IMR-90 (cell line): ENCODE measurements at regions not wholly inside any gene's neighbourhood (a gene's known extent, or its start where the extent isn't known, plus 50 kb on each side); places are given as distances from the start of the nearest gene placed in this dataset.

Experiments
- ATAC-seq: fragments of 200-7000 bp; cut with Tn5 transposase; 2 replicates; pipeline ENCODE4 v1.9.1; 2020; ENCODE audit warnings: low read depth, mild to moderate bottlenecking, moderate library complexity
- BruUV-seq: library from RNA; stranded (reverse); fragments of 400-500 nt; replicated peaks from 2 replicates; lab custom pipeline; 2021; lab: Mats Ljungman, UMichigan
- CTCF ChIA-PET: fragments of 300-600 bp; formaldehyde crosslinking; extraction: SDS; loops from one replicate; lab custom pipeline; 2021; ENCODE audit warnings: antibody characterized with exemption; lab: Yijun Ruan, JAX
- POLR2A ChIA-PET: fragments of 300-600 bp; sonication (Branson Sonifier 250); formaldehyde crosslinking; loops from one replicate; lab custom pipeline; 2022; ENCODE audit warnings: antibody characterized with exemption; ENCODE audit not compliant: unreplicated experiment; lab: Charles Lee
- DNase-seq: peaks from one replicate; pipeline ENCODE4 v3.0.0; 2013
- H2AFZ ChIP-seq: replicated peaks from 2 replicates; pipeline ENCODE3; 2013; ENCODE audit warnings: low read length, mild to moderate bottlenecking; ENCODE audit not compliant: poor library complexity
- H2AK5ac ChIP-seq: 2 replicates; pipeline ENCODE4 v1.6.1; 2013; ENCODE audit warnings: low read depth, low read length, inconsistent platforms
- H2AK9ac ChIP-seq: replicated peaks from 2 replicates; pipeline ENCODE3; 2013; ENCODE audit warnings: mild to moderate bottlenecking, low read depth, low read length, moderate library complexity; ENCODE audit not compliant: poor library complexity
- H2BK120ac ChIP-seq: 2 replicates; pipeline ENCODE4 v1.6.1; 2013; ENCODE audit warnings: low read depth, low read length, inconsistent platforms
- H2BK15ac ChIP-seq: 3 replicates; pipeline ENCODE4 v1.6.1; 2013; ENCODE audit warnings: low read depth, low read length, inconsistent platforms
- H2BK20ac ChIP-seq: 2 replicates; pipeline ENCODE4 v1.6.1; 2013; ENCODE audit warnings: low read depth, mild to moderate bottlenecking, inconsistent platforms, low read length, moderate library complexity
- H2BK5ac ChIP-seq: 2 replicates; pipeline ENCODE4 v1.6.1; 2013; ENCODE audit warnings: mild to moderate bottlenecking, low read depth, low read length, inconsistent platforms; ENCODE audit not compliant: poor library complexity, severe bottlenecking
- H3K14ac ChIP-seq: replicated peaks from 2 replicates; pipeline ENCODE4 v1.6.1; 2013; ENCODE audit warnings: low read depth, low read length, inconsistent platforms
- H3K18ac ChIP-seq: 2 replicates; pipeline ENCODE4 v1.6.1; 2013; ENCODE audit warnings: low read depth, low read length, control low read depth
- H3K23ac ChIP-seq: 2 replicates; pipeline ENCODE4 v1.6.1; 2013; ENCODE audit warnings: low read depth, low read length, inconsistent platforms
- H3K27ac ChIP-seq: 2 replicates; pipeline ENCODE4 v1.5.1; 2013; ENCODE audit warnings: mild to moderate bottlenecking, control low read depth, low read length; ENCODE audit not compliant: insufficient read depth
- H3K27me3 ChIP-seq: 2 replicates; pipeline ENCODE4 v1.6.1; 2013; ENCODE audit warnings: low read length; ENCODE audit not compliant: control insufficient read depth, insufficient read depth
- H3K36me3 ChIP-seq: 2 replicates; pipeline ENCODE4 v1.6.1; 2013; ENCODE audit warnings: low read length, mixed read lengths; ENCODE audit not compliant: control insufficient read depth, insufficient read depth
- H3K4ac ChIP-seq: 2 replicates; pipeline ENCODE4 v1.6.1; 2013; ENCODE audit warnings: low read depth, low read length, inconsistent platforms
- H3K4me1 ChIP-seq: 2 replicates; pipeline ENCODE4 v1.6.1; 2013; ENCODE audit warnings: low read length, mixed read lengths; ENCODE audit not compliant: control insufficient read depth, insufficient read depth
- H3K4me2 ChIP-seq: 2 replicates; pipeline ENCODE4 v1.6.1; 2013; ENCODE audit warnings: low read depth, mild to moderate bottlenecking, control low read depth, low read length, moderate library complexity
- H3K4me3 ChIP-seq: 2 replicates; pipeline ENCODE4 v1.5.1; 2013; ENCODE audit warnings: low read depth, mild to moderate bottlenecking, control low read depth, low read length, moderate library complexity; ENCODE audit not compliant: insufficient read depth
- H3K56ac ChIP-seq: 2 replicates; pipeline ENCODE4 v1.6.1; 2013; ENCODE audit warnings: low read length, inconsistent platforms; ENCODE audit not compliant: insufficient read depth; ENCODE audit errors: extremely low read depth
- H3K79me1 ChIP-seq, 2 experiments: 2 replicates each; pipeline ENCODE4 v1.6.1; 2013; ENCODE audit warnings: low read length in 2 of 2, inconsistent platforms in 1 of 2, low read depth in 1 of 2
- H3K9ac ChIP-seq: 2 replicates; pipeline ENCODE4 v1.6.1; 2013; ENCODE audit warnings: low read depth, low read length, control low read depth
- H3K9me1 ChIP-seq: 2 replicates; pipeline ENCODE4 v1.6.1; 2013; ENCODE audit warnings: low read length, inconsistent platforms; ENCODE audit not compliant: insufficient read depth
- H3K9me3 ChIP-seq: 2 replicates; pipeline ENCODE4 v1.6.1; 2013; ENCODE audit warnings: low read length; ENCODE audit not compliant: control insufficient read depth, insufficient read depth
- H4K20me1 ChIP-seq: 2 replicates; pipeline ENCODE4 v1.6.1; 2013; ENCODE audit warnings: low read length, inconsistent platforms; ENCODE audit not compliant: insufficient read depth
- H4K5ac ChIP-seq: 2 replicates; pipeline ENCODE4 v1.6.1; 2013; ENCODE audit warnings: mild to moderate bottlenecking, low read depth, low read length, control low read depth
- H4K8ac ChIP-seq, 2 experiments: 2 replicates each; pipeline ENCODE4 v1.6.1; 2013; ENCODE audit warnings: low read depth in 2 of 2, low read length in 2 of 2, control low read depth in 1 of 2, inconsistent platforms in 1 of 2
- H4K91ac ChIP-seq: 2 replicates; pipeline ENCODE4 v1.6.1; 2013; ENCODE audit warnings: low read depth, low read length, inconsistent platforms; ENCODE audit not compliant: insufficient read depth
- CHD1 ChIP-seq: IDR thresholded peaks from 2 replicates; pipeline ENCODE4 v1.6.1; 2012; ENCODE audit warnings: low read depth, low read length, improper control_type of control experiment
- FOS ChIP-seq: fragments of 150-350 bp; IDR thresholded peaks from 2 replicates; pipeline ENCODE4 v1.6.1; 2016; ENCODE audit warnings: low read depth, low read length
- MXI1 ChIP-seq: IDR thresholded peaks from 2 replicates; pipeline ENCODE4 v1.6.1; 2012; ENCODE audit warnings: low read depth, mild to moderate bottlenecking, low read length, moderate library complexity, borderline replicate concordance
- WGBS, 2 experiments: methylation state at CpG; one replicate each; pipeline versions ENCODE4 v1.1.5 to v1.1.7; 2013; ENCODE audit warnings: missing lambda C conversion rate in 2 of 2; ENCODE audit not compliant: insufficient read length in 1 of 2; ENCODE audit errors: extremely low coverage in 2 of 2; 5-methylcytosine and 5-hydroxymethylcytosine counted together
- dilution Hi-C: fragments of 300-500 bp; cut with HindIII; formaldehyde crosslinking; loops from one replicate; pipeline ENCODE4 v1.14.3; 2018; ENCODE audit warnings: low sequenced_read_pairs; ENCODE audit not compliant: unreplicated experiment
- in situ Hi-C: fragments of 300-500 bp; cut with MboI; formaldehyde crosslinking; loops from 3 replicates; pipeline ENCODE4 v1.14.3; 2019; ENCODE audit warnings: low sequenced_read_pairs, inconsistent platforms, mixed read lengths
- intact Hi-C: fragments of 100-400 bp; cut with micrococcal nuclease; formaldehyde crosslinking; loops from 2 replicates; pipeline ENCODE4 v1.10.0; 2022

DNA sequence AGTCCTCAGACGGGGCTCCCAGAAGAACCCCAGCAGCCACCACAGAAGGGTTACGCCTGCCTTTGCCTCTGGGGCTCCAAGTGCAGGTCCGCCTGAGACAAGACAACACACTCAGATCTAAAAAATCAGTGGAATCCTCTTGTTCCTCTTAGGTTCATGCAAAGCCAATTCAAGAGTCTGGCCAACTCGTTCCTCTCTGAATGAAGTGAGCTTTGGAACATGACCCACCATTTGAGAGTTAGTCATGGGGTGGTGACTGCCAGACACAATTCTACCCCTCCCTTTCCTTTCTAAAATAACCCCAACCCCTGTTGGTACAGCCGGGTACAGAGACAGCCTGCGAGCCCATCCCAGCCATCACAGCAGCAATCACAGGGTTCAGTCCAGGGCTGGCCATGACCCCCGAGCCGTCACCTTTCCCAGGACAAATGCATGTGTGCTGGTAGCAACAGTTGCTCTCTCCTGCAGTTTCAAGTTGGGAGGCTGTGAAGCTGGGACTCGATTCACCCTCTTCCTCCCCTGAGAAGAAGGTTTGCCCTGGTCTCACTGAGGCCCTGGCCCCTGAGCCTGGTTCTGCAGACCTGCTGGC lies 183.1 kb upstream of the SH3BP4 start:
- Histone ChIP-seq H3K4me3 (no peak overlapping the region), H2AK5ac (peak overlapping the region; percentile 79), H3K36me3 (no peaks in the 10 kb centered on the region), H3K14ac (peak overlapping the region; percentile 45), H2AFZ (peak overlapping the region; percentile 27), H3K4me1 (peaks cover 34% of the 10 kb centered on the region), H3K4me2 (no peak overlapping the region), H3K9me1 (peaks cover 11% of the 10 kb centered on the region), H3K9me3 (no peaks in the 10 kb centered on the region), H3K23ac (no peak overlapping the region), H3K56ac (no peak overlapping the region), H3K79me1 (no peaks in the 10 kb centered on the region), H2BK20ac (peak overlapping the region; percentile 80), H3K27me3 (no peaks in the 10 kb centered on the region), H2AK9ac (no peak overlapping the region), H4K91ac (peak overlapping the region; percentile 70; the same call in 1 of the 2 replicates), H3K18ac (peak overlapping the region; percentile 80), H3K27ac (peak overlapping the region; percentile 90; the same call in 1 of the 2 replicates), H4K8ac (peak overlapping the region; percentile 50 to 57; a peak in 2 of 4 replicates), H3K4ac (peak overlapping the region; percentile 75), H4K5ac (peak overlapping the region; percentile 78), H4K20me1 (no peaks in the 10 kb centered on the region), H3K9ac (no peak overlapping the region), H2BK5ac (peak overlapping the region; percentile 26), H2BK15ac (peak overlapping the region; percentile 47; the same call in 2 of the 3 replicates), H2BK120ac (peak overlapping the region; percentile 55)
- no peak for ATAC-seq
- peak; percentile 29 for DNase-seq
- CTCF ChIA-PET, result interaction anchor here (0.6 kb wide), 1 partner anchor 182 kb away, joined by 4 read pairs; no protein-coding TSS in a partner anchor
- TF ChIP-seq CHD1 (no peak), FOS (no peak), MXI1 (no peak)
- WGBS, 2 experiments, result no CpG with 5 or more reads among the region's 9 CpGs
- BruUV-seq, result no TSS peak
- in situ Hi-C loops (no loop called here), dilution Hi-C loops (no loop called here), intact Hi-C loops (no loop called here)
- POLR2A ChIA-PET, result no interaction called here
